GM19467 (cell line): ENCODE measurements at regions not wholly inside any gene's neighbourhood (a gene's known extent, or its start where the extent isn't known, plus 50 kb on each side); places are given as distances from the start of the nearest gene placed in this dataset.
"Not testable (repeated sequence)": the region's sequence is repeated elsewhere in the genome, so short reads cannot be mapped to it uniquely, and the experiment has no call there.

ENCODE experiments used
- ATAC-seq: cut with Tn5 transposase; IDR thresholded peaks from one replicate; pipeline ENCODE4 v1.9.1; 2021; ENCODE audit warnings: mild to moderate bottlenecking, moderate library complexity; ENCODE audit not compliant: unreplicated experiment

DNA sequence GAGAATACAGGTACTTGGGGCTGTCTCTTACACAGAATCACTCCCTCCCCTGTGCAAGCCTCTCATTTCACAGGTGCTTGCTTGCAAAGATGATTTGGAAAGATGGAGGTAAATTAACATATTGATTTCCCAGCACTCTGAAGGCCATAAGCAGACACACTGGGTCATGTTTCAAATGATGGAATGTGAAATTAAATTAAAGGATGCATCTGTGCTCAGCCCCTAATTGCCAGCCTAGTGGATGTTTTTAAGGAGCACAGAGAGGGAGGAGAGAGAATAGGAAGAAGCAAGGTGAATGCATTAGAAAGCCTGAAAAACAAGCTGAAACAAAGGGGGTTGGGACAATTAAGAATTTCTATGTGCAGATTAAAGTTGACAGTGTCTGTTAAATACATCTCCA lies 96.1 kb upstream of the GRIP1 start:
- ATAC-seq: no peak

DNA sequence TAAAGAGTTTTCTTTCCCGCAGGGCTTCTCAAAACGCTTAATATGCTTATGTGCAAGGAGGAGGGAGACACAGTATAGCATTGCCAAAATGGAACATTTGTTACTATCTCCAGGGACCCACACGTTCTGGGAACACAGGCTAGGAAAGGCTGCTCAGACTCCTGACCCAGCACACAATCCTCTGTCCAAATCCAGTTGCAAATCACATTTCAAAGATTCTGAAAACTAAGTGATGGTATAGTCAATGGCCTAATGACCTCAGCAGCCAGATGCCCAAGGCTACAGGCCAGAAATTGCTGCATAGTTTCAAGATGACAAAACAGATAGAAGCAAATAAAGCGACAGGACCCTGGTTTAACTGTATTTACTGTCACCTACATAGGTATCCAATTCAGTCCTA lies 97.0 kb upstream of the GRIP1 start:
- ATAC-seq: no peak

DNA sequence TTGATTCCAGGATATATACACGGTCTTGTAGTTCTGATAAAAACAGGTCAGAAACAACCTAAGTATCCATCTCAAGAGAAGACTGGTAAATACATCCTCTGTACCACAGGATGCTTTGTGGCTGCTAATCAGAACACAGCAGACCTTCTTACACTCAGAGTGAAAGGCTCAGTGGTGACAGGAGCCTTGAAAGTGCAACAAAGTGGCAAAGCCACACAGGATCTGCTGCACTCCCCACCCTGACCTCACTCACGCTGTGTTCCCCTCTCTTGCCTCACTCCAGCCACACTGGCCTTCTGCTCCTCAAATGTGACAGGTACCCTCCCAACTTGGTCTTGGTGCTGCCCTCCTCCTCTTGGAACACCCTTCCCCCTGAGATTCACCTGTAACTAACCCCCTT lies 98.1 kb upstream of the GRIP1 start:
- peak; percentile 91 for ATAC-seq

DNA sequence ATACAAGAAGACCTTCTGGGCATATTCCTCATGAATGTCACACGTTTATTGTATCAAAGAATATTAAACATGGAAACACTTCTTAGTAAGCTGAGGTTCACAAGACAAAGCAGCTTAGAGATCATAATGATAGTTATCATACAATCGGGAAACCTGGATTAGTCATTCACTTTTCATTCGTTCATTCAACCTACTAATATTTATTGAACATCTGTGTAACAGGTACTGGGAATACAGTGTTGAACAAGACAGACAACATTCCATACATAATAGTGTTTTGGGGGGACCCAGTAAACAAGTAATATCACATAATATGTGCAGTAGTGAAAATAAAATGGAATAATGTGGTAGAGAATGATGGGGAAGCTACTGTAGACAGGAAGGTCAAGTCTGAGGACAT lies 100.6 kb upstream of the GRIP1 start:
- no peak for ATAC-seq

DNA sequence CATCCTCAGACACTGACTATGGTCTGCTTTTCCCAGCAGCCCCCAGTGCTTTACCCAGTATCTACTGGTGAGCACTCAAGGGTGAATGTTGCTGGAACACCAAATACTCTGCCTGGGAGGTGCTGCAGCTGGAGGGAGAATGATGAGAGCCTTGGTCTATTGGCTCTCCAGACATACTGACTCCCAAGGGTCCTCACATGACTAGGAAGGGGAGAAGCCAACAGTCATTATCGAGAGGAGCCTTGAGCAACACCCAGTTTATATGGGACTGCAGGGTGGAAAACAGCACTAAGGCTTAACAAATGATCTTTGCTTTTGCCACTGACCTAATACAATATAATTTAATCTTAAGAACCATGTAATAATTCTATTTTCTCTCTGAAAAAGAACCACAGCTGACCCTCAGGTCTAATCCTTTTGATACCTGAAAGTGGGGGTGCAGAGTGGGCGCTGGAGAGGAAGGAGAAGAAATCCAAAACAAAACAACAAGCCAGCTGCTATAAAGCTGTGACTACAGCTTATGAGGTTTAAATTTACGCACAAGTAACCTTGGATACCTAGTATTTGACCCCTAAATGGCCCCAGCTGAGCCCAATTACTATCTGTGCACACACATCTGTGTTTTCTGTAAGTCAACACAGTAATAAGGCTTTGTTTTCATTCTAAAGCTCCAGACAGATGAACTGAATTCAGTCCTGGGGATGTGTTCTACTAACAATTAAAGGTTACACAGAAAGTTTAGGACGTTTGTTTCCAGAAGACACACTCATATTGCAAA lies 107.8 kb upstream of the GRIP1 start:
- ATAC-seq: no peak

DNA sequence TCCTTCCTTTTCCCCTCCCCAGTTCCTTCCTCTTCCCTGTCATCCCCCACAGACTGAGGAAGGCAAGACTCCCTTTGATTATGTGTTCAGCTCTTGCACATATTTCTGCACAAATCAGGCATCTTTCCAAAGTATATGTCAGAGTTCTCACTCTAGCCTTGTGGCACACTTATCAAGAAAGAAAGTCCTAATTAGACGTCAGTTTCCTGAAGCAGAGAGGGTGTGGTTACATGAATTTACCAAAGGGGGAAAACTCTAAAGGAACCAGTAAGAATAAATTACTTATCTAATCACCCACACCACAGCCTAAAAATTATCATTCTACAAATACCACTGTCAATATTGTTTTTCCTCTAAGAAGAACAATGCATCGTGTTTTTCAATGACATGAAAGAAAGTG lies 120.7 kb upstream of the GRIP1 start:
- no peak for ATAC-seq

DNA sequence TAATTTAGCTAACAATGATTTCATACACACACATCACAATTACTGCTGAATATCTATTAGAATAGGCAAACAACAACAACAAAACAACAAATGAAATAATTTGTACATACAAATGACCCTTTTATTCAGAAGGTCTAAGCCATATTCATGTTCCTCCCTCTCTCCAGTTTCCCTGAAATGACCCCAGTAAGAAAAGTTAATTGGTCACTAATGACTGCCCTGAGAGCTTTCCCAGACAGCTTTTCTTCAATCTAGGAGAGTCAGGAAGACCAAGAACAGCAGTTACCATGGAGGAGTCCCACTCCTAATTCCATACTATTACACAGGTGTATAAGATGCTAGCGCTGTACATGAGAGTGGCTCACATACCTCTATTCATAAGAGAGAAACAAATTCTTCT lies 121.2 kb upstream of the GRIP1 start:
- no peak for ATAC-seq

DNA sequence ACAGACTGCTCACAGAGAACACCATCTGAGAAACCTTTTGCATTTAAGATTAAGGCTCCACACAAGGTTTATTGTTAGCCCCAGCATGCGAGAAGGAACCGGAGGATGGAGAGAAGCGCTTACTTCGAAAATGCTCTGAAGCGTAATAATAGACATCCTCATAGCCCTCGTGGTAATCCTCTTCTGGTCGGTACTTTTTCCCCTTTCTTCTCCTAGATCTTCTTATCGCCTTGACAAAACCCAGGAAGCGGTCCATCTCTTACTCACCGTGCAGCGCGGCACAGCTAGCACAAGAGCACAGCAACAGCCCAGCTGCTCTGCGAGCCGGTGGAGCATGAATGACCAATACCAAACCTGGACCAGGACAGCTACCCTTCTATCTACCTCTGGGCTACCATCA lies 125.1 kb upstream of the GRIP1 start:
- no peak for ATAC-seq

DNA sequence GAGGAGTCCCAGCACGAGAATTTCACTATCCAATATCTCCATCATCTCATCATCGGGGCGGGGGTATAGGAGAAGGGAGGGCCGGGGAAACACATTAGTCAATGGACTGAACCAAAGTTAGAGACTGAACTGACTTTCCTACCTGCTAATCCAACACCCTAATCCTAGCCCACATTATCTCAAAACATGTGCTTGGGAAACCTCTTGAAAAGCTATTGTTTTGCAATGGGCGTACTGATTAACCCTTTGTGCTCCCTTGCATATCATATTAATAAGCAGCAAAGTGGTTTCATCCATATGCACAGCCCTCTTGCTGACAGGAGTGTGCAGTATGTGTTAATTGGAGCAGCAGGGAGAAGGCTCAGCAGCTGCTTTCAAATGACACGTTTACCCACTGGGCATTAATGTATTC lies 125.7 kb upstream of the GRIP1 start:
- no peak for ATAC-seq

DNA sequence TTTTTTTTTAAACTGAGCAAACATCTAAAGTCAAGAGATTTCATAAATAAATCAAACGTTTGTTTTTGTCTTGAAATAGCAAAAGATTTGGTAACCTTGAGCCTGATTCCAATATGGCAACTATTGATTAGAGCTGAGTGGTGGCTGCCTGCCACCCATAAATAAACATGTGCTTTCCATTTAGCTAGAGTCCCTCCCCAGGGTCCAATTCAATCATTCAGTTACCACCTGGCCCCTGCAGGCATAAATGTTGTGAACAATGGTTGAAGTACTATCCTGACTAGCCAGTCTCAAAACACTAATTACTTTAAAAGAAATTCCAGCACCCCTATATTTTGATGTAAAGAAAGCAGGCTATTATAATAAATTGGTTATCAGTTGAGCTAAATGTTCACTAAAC lies 129.7 kb upstream of the GRIP1 start:
- ATAC-seq: no peak

DNA sequence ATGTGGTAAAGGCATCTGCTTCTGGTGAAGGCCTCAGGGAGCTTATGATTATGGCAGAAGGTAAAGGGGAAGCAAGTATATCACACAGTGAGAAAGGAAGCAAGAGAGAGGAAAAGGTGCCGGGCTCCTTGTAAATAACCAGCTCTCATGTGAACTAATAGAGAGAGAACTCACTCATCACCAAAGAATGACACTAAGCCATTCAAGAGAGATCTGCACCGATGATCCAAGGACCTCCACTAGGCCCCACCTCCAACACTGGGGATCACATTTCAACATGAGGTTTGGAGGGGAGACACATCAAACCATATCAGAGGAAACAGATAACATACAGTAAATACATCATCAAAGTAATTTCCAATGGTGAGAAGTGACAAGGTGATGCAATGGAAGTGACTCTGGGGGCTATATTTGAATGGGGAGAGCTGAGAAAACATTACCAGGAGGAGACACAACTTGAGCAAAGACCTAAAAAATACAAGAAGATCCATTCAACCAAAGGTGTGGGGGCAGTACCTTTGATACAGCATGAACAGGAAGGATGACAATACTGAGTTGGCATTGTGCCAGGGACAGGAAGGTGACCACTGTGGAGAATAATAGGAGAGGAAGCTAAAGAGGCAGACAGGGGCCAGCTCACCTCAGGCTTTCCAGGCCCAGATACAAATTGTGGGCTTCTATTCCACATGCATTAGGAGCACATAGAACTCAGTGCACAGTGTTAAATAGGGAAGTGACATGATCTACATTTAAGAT lies 134.4 kb upstream of the GRIP1 start:
- no peak for ATAC-seq

DNA sequence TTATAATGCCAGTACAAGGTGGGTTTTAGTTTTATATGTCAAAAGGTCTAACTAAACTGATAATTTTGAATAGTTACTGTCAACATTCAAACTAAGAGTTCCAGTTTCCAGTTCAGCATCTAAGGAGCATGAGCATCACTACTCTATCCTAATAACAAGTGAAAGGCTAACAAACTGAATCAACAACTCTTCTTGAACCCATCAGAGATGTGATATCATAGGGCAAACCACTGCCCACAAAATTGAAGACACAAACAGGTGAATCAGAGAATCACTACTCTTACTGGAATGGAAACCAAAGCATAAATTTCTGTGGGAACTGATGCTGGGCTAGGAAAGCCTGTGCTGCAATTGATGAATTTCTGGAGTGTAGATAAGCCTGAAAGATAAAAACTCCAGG lies 140.7 kb upstream of the GRIP1 start:
- ATAC-seq: no peak

DNA sequence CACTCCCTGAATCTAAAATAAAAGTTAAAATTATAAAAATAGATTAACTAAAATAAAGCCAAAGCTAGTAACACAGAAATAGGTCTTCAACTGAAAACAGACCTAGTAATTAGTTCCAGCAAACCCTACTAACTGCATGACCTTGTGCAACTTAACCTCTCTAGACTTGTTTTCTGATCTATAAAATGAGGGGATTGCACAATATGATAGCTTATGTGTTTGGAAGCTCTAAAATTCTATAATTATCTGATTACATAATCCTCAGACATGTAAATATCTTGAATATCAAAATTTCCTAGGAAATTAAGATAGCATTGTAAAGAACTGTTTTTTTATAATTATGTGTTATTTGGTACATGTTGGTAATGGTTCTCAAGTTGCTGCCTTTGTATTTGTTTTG lies 144.1 kb upstream of the GRIP1 start:
- no peak for ATAC-seq

DNA sequence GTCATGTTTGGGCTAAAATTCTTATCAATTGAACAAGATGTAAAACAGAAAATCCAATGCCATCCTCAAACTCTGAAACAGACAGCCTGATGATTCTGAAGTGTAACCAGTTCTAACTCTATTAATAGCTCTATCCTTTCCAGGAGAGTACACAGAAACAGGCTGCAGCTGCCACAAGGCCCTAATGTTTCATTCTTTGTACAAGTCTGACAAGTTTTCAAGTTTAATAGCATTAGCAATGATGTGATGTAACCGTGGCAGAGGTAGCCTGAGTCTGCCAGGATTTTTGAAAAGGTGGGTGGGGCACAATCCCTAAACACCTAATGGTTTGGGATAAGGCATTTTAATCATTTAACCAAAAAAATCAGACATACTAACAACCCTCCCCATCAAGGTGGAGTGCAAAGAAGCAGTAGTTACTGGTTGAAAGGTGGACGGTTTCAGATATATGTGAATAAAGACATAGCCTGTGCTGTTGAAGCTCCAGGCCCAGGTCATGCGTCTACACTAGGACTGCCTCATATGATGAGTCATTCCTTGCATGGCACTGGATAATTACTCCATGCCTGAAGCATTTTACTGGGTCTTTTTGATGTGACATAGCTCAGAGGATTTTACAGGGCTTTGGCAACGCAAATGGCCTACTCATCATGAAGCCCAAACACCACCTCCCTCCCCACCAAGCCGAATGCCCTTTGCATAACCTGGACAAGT lies 145.1 kb upstream of the GRIP1 start:
- ATAC-seq: no peak

DNA sequence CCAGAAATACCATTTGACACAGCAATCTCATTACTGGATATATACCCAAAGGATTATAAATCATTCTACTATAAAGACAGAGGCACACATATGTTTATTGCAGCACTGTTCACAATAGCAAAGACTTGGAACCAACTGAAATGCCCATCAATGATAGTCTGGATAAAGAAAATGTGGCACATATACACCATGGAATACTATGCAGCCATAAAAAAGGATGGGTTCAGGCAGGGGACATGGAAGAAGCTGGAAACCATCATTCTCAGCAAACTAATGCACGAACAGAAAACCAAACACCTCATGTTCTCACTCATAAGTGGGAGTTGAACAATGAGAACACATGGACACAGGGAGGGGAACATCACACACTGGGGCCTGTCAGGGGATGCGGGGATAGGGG lies 147.0 kb upstream of the GRIP1 start:
- ATAC-seq: not testable (repeated sequence)

DNA sequence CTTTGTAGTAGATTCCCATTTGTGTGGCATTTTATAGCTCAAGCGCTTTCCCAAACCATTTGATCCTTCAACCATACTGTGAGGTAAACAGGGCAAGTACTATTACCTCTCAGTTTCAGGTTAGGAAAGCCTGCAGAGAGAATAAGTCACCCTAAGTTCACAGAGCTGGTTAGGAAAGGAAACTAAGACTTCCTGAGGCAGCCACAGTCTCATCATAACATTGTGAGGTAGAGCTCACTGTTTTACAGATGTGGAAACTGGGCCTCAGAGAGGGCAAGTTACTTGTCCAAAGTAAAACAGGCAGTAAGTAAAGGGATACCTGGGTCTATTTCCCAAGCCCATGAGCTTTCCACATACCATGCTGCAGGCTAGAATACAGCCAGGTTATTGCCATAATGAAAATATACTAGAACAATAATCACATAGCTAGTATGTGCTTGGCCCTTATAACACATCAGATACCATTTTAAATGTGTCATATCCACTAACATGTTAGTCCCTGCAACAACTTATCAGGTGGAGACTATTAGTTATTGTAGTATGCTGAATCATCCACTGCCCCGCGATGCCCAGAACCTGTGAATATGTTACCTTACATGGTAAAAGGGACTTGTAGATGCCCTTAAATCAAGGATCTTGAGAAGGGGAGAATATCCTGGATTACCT lies 150.9 kb upstream of the GRIP1 start:
- no peak for ATAC-seq

DNA sequence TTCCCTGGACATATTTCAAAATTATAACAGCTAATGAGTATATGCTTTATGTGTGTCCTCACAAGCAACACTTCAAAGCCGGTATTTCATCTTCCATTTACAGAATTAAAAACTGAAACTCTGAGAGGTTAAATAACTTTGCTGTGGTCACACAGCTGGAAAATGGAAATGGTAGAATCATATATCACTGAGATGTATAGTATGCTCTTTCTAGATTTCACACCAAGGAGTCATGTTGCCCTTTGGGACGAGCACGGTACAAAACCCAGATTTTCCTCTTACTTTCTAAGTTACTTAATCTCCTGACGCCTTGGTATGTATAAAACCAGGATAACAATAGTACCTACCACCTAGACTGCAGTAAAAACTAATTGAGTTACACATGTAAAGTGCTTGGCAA lies 152.6 kb upstream of the GRIP1 start:
- ATAC-seq: no peak

DNA sequence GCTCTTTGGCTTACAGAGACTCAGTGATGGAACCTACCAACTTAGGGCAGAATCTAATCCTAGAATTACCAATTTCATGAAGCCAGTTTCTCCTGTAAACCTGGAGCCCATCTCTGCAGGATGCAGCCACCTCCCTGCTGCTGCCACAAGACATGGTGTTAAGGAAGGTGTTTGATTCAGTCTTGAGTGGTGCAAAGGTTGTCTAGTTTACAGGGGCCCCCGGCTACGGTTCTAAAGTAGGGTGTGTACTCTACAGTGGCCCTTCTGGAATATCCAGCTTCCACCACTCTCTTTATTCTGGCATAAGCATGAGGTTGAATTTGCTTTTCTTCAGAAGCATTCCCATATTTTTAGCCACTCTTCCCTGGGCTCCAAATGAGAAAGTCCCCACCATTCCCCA lies 154.1 kb upstream of the GRIP1 start:
- ATAC-seq: no peak

DNA sequence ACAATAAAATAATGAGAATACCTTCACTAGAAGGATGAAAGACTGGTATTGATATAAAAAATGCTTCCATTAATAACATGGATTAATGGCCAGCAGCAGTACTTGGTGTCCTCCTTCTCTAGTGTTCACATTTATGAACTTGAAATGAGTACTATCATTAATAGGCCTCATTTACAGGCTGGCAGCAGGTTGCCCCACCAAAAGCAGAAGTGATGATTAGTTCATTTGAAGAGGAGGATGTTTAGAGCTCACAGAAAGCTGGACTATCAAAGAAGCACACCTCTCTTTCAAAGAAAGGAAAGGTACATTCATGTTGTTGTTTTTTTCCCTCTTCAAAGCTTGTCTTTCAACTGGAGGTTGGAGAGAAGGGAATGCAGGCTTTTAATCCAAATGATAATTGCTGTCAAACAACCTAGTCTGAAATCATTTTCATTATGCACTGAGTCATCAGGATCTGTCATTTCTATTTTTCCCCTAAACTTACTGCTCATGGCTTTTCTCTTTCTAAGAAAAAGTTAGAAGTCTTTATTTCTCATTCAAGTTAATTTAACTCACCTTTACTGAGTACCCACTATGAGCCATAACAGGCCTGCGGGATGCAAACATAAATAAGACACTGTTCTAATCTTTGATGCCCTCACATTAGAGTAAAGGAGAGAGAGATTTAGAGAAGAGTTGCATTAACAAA lies 157.9 kb upstream of the GRIP1 start:
- ATAC-seq: no peak

DNA sequence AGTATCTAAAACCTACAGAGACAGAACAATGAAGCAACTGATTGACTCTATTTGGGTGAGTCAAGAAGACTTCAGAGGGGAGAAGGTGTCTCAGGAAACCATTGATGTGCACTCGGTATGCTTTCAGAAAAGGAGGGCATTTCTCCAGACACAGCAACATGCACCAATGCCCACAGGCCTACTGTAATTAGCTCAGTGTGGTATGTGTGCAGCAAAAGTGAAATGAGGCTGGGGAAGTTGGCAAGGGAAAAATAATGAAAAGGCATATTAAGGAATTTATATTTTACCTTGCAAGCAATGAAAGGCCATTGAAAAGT lies 158.4 kb upstream of the GRIP1 start:
- no peak for ATAC-seq

DNA sequence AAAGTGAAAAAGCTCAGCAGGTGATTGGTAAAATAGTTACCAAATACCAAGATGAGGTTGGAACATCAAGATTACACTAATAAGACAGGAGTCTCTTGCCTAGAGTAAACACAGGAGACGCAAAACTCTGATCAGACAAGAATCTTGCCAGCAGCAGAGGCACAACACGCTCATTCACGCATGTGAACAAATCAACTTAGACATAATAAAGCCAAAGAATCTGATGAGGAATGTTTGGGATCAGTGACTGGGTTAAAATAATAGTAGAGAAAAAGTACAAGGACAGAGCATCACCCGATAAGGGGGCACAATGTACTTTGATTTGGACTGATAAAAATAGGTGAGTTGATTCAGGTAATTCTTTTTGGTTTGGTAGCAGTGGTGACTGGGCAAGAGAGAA lies 159.5 kb upstream of the GRIP1 start:
- ATAC-seq: no peak
